SU-DHL-6 (cell line): ENCODE measurements at regions not wholly inside any gene's neighbourhood (a gene's known extent, or its start where the extent isn't known, plus 50 kb on each side); places are given as distances from the start of the nearest gene placed in this dataset.

Experiments
- H2AFZ ChIP-seq: fragments of 200-600 bp; sonication (generic); 2 replicates; pipeline ENCODE4 v1.6.1; 2014; ENCODE audit warnings: low read depth, mild to moderate bottlenecking, moderate library complexity, mixed read lengths, antibody characterized with exemption, low read length; ENCODE audit not compliant: severe bottlenecking
- H3F3A ChIP-seq: fragments of 200-600 bp; shearing (Covaris generic); 2 replicates; pipeline ENCODE4 v1.6.0; 2016; ENCODE audit warnings: antibody characterized with exemption, mild to moderate bottlenecking; ENCODE audit not compliant: insufficient read depth
- H3K27ac ChIP-seq: fragments of 200-600 bp; sonication (generic); 2 replicates; pipeline ENCODE4 v1.5.1; 2016; ENCODE audit warnings: low read depth, mild to moderate bottlenecking, low read length, moderate library complexity, mixed read lengths
- H3K27me3 ChIP-seq: fragments of 200-600 bp; sonication (generic), shearing (Covaris generic); 2 replicates; pipeline ENCODE4 v1.6.0; 2014; ENCODE audit warnings: mild to moderate bottlenecking, low read length
- H3K36me3 ChIP-seq: fragments of 200-600 bp; sonication (generic); 2 replicates; pipeline ENCODE4 v1.6.1; 2014; ENCODE audit warnings: mild to moderate bottlenecking, low read length, mixed read lengths
- H3K4me2 ChIP-seq: fragments of 300-600, 200-600 bp; shearing (Covaris generic), sonication (generic); 2 replicates; pipeline ENCODE4 v1.6.0; 2014; ENCODE audit warnings: low read length, low read depth, mild to moderate bottlenecking; ENCODE audit not compliant: poor library complexity, severe bottlenecking
- H3K4me3 ChIP-seq: fragments of 200-600 bp; sonication (generic); 2 replicates; pipeline ENCODE4 v1.5.1; 2014; ENCODE audit warnings: antibody characterized with exemption, low read length, mild to moderate bottlenecking, mixed read lengths; ENCODE audit not compliant: insufficient read depth, poor library complexity, severe bottlenecking
- H3K79me2 ChIP-seq: fragments of 200-600 bp; sonication (generic); 2 replicates; pipeline ENCODE4 v1.6.1; 2014; ENCODE audit warnings: mild to moderate bottlenecking, low read length, moderate library complexity; ENCODE audit not compliant: insufficient read depth
- H3K9ac ChIP-seq: fragments of 200-600 bp; sonication (generic); 2 replicates; pipeline ENCODE4 v1.7.0; 2014; ENCODE audit warnings: mild to moderate bottlenecking, low read length
- H3K9me2 ChIP-seq: fragments of 200-600 bp; sonication (generic); replicated peaks from 2 replicates; pipeline ENCODE4 v1.6.1; 2014; ENCODE audit warnings: low read length; ENCODE audit not compliant: insufficient read depth
- H3K9me3 ChIP-seq: fragments of 200-600 bp; sonication (generic); 2 replicates; pipeline ENCODE4 v1.6.1; 2014; ENCODE audit warnings: low read length, mixed read lengths; ENCODE audit not compliant: insufficient read depth
- H4K20me1 ChIP-seq: fragments of 200-600 bp; sonication (generic); 2 replicates; pipeline ENCODE4 v1.6.1; 2014; ENCODE audit warnings: low read depth, mild to moderate bottlenecking, antibody characterized with exemption, low read length, moderate library complexity, mixed read lengths
- CTCF ChIP-seq: fragments of 200-600 bp; sonication (generic); IDR thresholded peaks from one replicate; pipeline ENCODE4 v1.5.1; 2017; ENCODE audit warnings: antibody characterized with exemption, mild to moderate bottlenecking, low read length, moderate library complexity; ENCODE audit not compliant: insufficient read depth, poor library complexity, severe bottlenecking
- EZH2phosphoT487 ChIP-seq: fragments of 200-600 bp; sonication (generic), shearing (Covaris generic); conservative IDR thresholded peaks from 2 replicates; pipeline ENCODE4 v1.6.1; 2018; ENCODE audit warnings: mild to moderate bottlenecking, antibody characterized with exemption, low read length, moderate library complexity, mixed read lengths

GRCh38 chr4:71222661-71223060 is 116.2 kb upstream of the SLC4A4 start:
- H3K79me2 ChIP-seq = no peaks in the 10 kb centered on the region
- no peaks in the 10 kb centered on the region for H4K20me1 ChIP-seq
- no peaks in the 10 kb centered on the region for H3K27me3 ChIP-seq
- H3K9ac ChIP-seq = no peak overlapping the region
- H3K27ac ChIP-seq = no peak overlapping the region
- H3K4me2 ChIP-seq = no peak overlapping the region
- H2AFZ ChIP-seq = no peak overlapping the region
- H3K9me2 ChIP-seq = no peaks in the 10 kb centered on the region
- no peak overlapping the region for H3K4me3 ChIP-seq
- H3K9me3 ChIP-seq = no peaks in the 10 kb centered on the region
- H3K36me3 ChIP-seq = no peaks in the 10 kb centered on the region
- H3F3A ChIP-seq = no peaks in the 10 kb centered on the region
- TF ChIP-seq EZH2phosphoT487 = no peak
- no peak for TF ChIP-seq CTCF

GRCh38 chr4:71229477-71230270 is 109.1 kb upstream of the SLC4A4 start:
- Histone ChIP-seq H3K9me2 (no peaks in the 10 kb centered on the region), H3K9me3 (no peaks in the 10 kb centered on the region), H3K36me3 (no peaks in the 10 kb centered on the region), H3F3A (no peaks in the 10 kb centered on the region), H2AFZ (no peak overlapping the region), H3K79me2 (no peaks in the 10 kb centered on the region), H3K27me3 (no peaks in the 10 kb centered on the region), H3K9ac (no peak overlapping the region), H3K4me2 (no peak overlapping the region), H3K27ac (no peak overlapping the region), H4K20me1 (no peaks in the 10 kb centered on the region), H3K4me3 (no peak overlapping the region)
- TF ChIP-seq CTCF (peak; percentile 42), EZH2phosphoT487 (no peak)

GRCh38 chr4:71230271-71231128 is 108.3 kb upstream of the SLC4A4 start:
- H3K9ac ChIP-seq = no peak overlapping the region
- no peaks in the 10 kb centered on the region for H3K27me3 ChIP-seq
- no peaks in the 10 kb centered on the region for H3F3A ChIP-seq
- no peak overlapping the region for H3K4me3 ChIP-seq
- no peaks in the 10 kb centered on the region for H4K20me1 ChIP-seq
- H3K79me2 ChIP-seq = no peaks in the 10 kb centered on the region
- no peak overlapping the region for H2AFZ ChIP-seq
- no peaks in the 10 kb centered on the region for H3K36me3 ChIP-seq
- no peaks in the 10 kb centered on the region for H3K9me2 ChIP-seq
- TF ChIP-seq EZH2phosphoT487 (no peak), CTCF (no peak)
- H3K4me2 ChIP-seq = no peak overlapping the region
- no peaks in the 10 kb centered on the region for H3K9me3 ChIP-seq
- H3K27ac ChIP-seq = no peak overlapping the region
